Endothelial cell of umbilical vein (primary cell): ENCODE measurements at regions not wholly inside any gene's neighbourhood (a gene's known extent, or its start where the extent isn't known, plus 50 kb on each side); places are given as distances from the start of the nearest gene placed in this dataset.

Experiments used
- BruUV-seq: library from RNA; stranded (reverse); fragments of 400-500 nt; replicated peaks from 2 replicates; lab custom pipeline; 2021; lab: Mats Ljungman, UMichigan
- CTCF ChIA-PET: fragments of 300-600, 350-600 bp; sonication (Branson Sonifier 250); formaldehyde crosslinking; loops from one replicate; lab custom pipeline; 2021; ENCODE audit warnings: antibody characterized with exemption, inconsistent platforms; lab: Charles Lee
- POLR2A ChIA-PET: fragments of 300-600, 350-600 bp; sonication (Branson Sonifier 250); formaldehyde crosslinking; loops from one replicate; lab custom pipeline; 2021; ENCODE audit warnings: antibody characterized with exemption, inconsistent platforms; lab: Charles Lee
- DNase-seq: peaks from one replicate; pipeline ENCODE4 v3.0.0-alpha.2; 2011; ENCODE audit warnings: low read depth, low spot score
- FAIRE-seq: peaks from 2 replicates; lab custom pipeline; 2011; peaks lifted over from hg19 to GRCh38; lab: Jason Lieb, UNC
- H2AFZ ChIP-seq: 2 replicates; pipeline ENCODE4 v1.6.0; 2012; ENCODE audit warnings: low read depth, low read length, control low read depth, inconsistent platforms
- H3K27ac ChIP-seq: 2 replicates; pipeline ENCODE4 v1.5.1; 2011; ENCODE audit warnings: low read depth, mild to moderate bottlenecking, control low read depth, low read length, moderate library complexity; ENCODE audit not compliant: insufficient read depth
- H3K27me3 ChIP-seq, 2 experiments: 2 replicates each; pipeline versions ENCODE4 v1.6.0 to v1.6.1; 2011; ENCODE audit warnings: low read length in 2 of 2, mixed read lengths in 1 of 2; ENCODE audit not compliant: control insufficient read depth in 2 of 2, insufficient read depth in 2 of 2
- H3K36me3 ChIP-seq, 2 experiments: 2 replicates in 1 of 2; 3 replicates in 1 of 2; pipeline ENCODE4 v1.5.1; 2011; ENCODE audit warnings: low read length in 2 of 2, mild to moderate bottlenecking in 1 of 2, moderate library complexity in 1 of 2; ENCODE audit not compliant: control insufficient read depth in 2 of 2, insufficient read depth in 2 of 2; ENCODE audit errors: extremely low read depth in 1 of 2
- H3K4me1 ChIP-seq: 3 replicates; pipeline ENCODE4 v1.5.1; 2011; ENCODE audit warnings: mild to moderate bottlenecking, low read length; ENCODE audit not compliant: control insufficient read depth, insufficient read depth; ENCODE audit errors: extremely low read depth
- H3K4me2 ChIP-seq: 2 replicates; pipeline ENCODE4 v1.6.1; 2011; ENCODE audit warnings: low read length, control low read depth, mixed read lengths; ENCODE audit not compliant: insufficient read depth
- H3K4me3 ChIP-seq, 3 experiments: fragments of 200-600 bp in 1 of 3; sonication (generic), shearing (Covaris generic) in 1 of 3; replicated peaks in 1 of 3; 2 replicates each; pipeline ENCODE4 v1.5.1; 2011 to 2016; ENCODE audit warnings: control low read depth in 3 of 3, low read length in 3 of 3, mild to moderate bottlenecking in 2 of 3, inconsistent platforms in 1 of 3, low read depth in 1 of 3, moderate library complexity in 1 of 3; ENCODE audit not compliant: insufficient read depth in 1 of 3
- H3K79me2 ChIP-seq: 2 replicates; pipeline ENCODE4 v1.6.0; 2012; ENCODE audit warnings: low read length, inconsistent platforms; ENCODE audit not compliant: control insufficient read depth, insufficient read depth
- H3K9ac ChIP-seq: replicated peaks from 2 replicates; pipeline ENCODE3; 2011; ENCODE audit warnings: low read length, control low read depth; ENCODE audit not compliant: insufficient read depth; ENCODE audit errors: extremely low read depth
- H3K9me1 ChIP-seq: replicated peaks from 3 replicates; pipeline ENCODE4 v1.6.0; 2011; ENCODE audit warnings: mild to moderate bottlenecking, low read length; ENCODE audit not compliant: control insufficient read depth, insufficient read depth; ENCODE audit errors: extremely low read depth
- H3K9me3 ChIP-seq: replicated peaks from 2 replicates; pipeline ENCODE4 v1.5.1; 2012; ENCODE audit warnings: low read length, inconsistent platforms; ENCODE audit not compliant: control insufficient read depth, insufficient read depth
- H4K20me1 ChIP-seq: replicated peaks from 2 replicates; pipeline ENCODE3; 2011; ENCODE audit warnings: mild to moderate bottlenecking, low read length; ENCODE audit not compliant: control insufficient read depth, insufficient read depth; ENCODE audit errors: extremely low read depth
- CTCF ChIP-seq, 2 donors: IDR thresholded peaks; 1 replicate in 1 of 2; 2 replicates in 1 of 2; pipeline ENCODE4 v1.5.1; 2011; ENCODE audit warnings: low read length in 2 of 2, mild to moderate bottlenecking in 2 of 2, moderate library complexity in 2 of 2, control low read depth in 1 of 2, inconsistent platforms in 1 of 2, low read depth in 1 of 2; ENCODE audit not compliant: insufficient read depth in 1 of 2; ENCODE audit errors: extremely low read depth in 1 of 2
- EZH2 ChIP-seq: IDR thresholded peaks from 2 replicates; pipeline ENCODE4 v1.6.1; 2012; ENCODE audit warnings: borderline replicate concordance, low read depth, mild to moderate bottlenecking, moderate library complexity, low read length, inconsistent platforms; ENCODE audit not compliant: severe bottlenecking
- FOS ChIP-seq: IDR thresholded peaks from 2 replicates; pipeline ENCODE4 v1.6.1; 2011; ENCODE audit warnings: mild to moderate bottlenecking, low read length, moderate library complexity, borderline replicate concordance; ENCODE audit not compliant: insufficient read depth
- GATA2 ChIP-seq: IDR thresholded peaks from 2 replicates; pipeline ENCODE4 v1.7.0; 2011; ENCODE audit warnings: low read depth, mild to moderate bottlenecking, moderate library complexity, mixed read lengths, low read length; ENCODE audit not compliant: insufficient read length, insufficient read depth
- JUN ChIP-seq: IDR thresholded peaks from 2 replicates; pipeline ENCODE4 v1.6.1; 2011; ENCODE audit warnings: borderline replicate concordance, low read depth; ENCODE audit not compliant: insufficient read length, insufficient read depth
- MAX ChIP-seq: IDR thresholded peaks from 2 replicates; pipeline ENCODE4 v1.6.1; 2011; ENCODE audit not compliant: insufficient read depth, insufficient read length
- MYC ChIP-seq: IDR thresholded peaks from one replicate; pipeline ENCODE4 v1.6.1; 2011; ENCODE audit warnings: mild to moderate bottlenecking, low read depth, low read length
- POLR2A ChIP-seq: IDR thresholded peaks from 2 replicates; pipeline ENCODE4 v1.6.1; 2012; ENCODE audit warnings: low read depth, mild to moderate bottlenecking, control low read depth, low read length
- POLR2AphosphoS5 ChIP-seq: IDR thresholded peaks from 2 replicates; pipeline ENCODE4 v1.6.1; 2012; ENCODE audit warnings: low read depth, mild to moderate bottlenecking, control low read depth, low read length, moderate library complexity; ENCODE audit not compliant: insufficient read depth
- dilution Hi-C: fragments of 300-500 bp; cut with MboI; formaldehyde crosslinking; loops from one replicate; pipeline ENCODE4 v1.15.0; 2019; ENCODE audit warnings: low sequenced_read_pairs; ENCODE audit not compliant: extremely low pct_ligation_motif_present
- intact Hi-C: fragments of 100-400 bp; cut with micrococcal nuclease; formaldehyde crosslinking; loops from one replicate; pipeline ENCODE4 v1.10.0; 2022

- no peaks in the 10 kb centered on the region for H3K36me3 ChIP-seq
- BruUV-seq = no TSS peak
- no peaks in the 10 kb centered on the region for H3K4me1 ChIP-seq
- intact Hi-C loops = no loop called here
- H3K79me2 ChIP-seq = no peaks in the 10 kb centered on the region
- H3K27ac ChIP-seq = no peak overlapping the region
- no peaks in the 10 kb centered on the region for H4K20me1 ChIP-seq
- H3K4me3 ChIP-seq = no peak overlapping the region
- dilution Hi-C loops = no loop called here
- TF ChIP-seq POLR2AphosphoS5 (no peak), EZH2 (no peak), GATA2 (no peak), POLR2A (no peak), CTCF (IDR thresholded peaks at IDR 0.05; ENCODE audit: extremely low read depth in 1 of 2, insufficient read depth in 1 of 2, low read depth in 1 of 2, low read length in 2 of 2) (no peak), JUN (no peak), FOS (no peak), MAX (no peak), MYC (no peak)
- H3K9me3 ChIP-seq = no peaks in the 10 kb centered on the region
- no peak for DNase-seq
- H3K4me2 ChIP-seq = no peak overlapping the region
- FAIRE-seq = no peak
- peaks cover 2 to 3% of the 10 kb centered on the region in 2 experiments for H3K27me3 ChIP-seq
- no peak overlapping the region for H2AFZ ChIP-seq
- no peaks in the 10 kb centered on the region for H3K9me1 ChIP-seq
- no peak overlapping the region for H3K9ac ChIP-seq
- ChIA-PET CTCF (no interaction called here), POLR2A (no interaction called here)
Observed at GRCh38 chr20:6857927-6858326, 90.4 kb downstream of the BMP2 start.
